HG02870 (cell line): ENCODE measurements at regions not wholly inside any gene's neighbourhood (a gene's known extent, or its start where the extent isn't known, plus 50 kb on each side); places are given as distances from the start of the nearest gene placed in this dataset.
"Not testable (repeated sequence)": the region's sequence is repeated elsewhere in the genome, so short reads cannot be mapped to it uniquely, and the experiment has no call there.

ENCODE experiments used
- ATAC-seq: cut with Tn5 transposase; IDR thresholded peaks from one replicate; pipeline ENCODE4 v1.9.1; 2021; ENCODE audit warnings: mild to moderate bottlenecking, moderate library complexity; ENCODE audit not compliant: unreplicated experiment

GRCh38 chr9:73095425-73095824, 56.2 kb upstream of the ANXA1 start:
- no peak for ATAC-seq

DNA sequence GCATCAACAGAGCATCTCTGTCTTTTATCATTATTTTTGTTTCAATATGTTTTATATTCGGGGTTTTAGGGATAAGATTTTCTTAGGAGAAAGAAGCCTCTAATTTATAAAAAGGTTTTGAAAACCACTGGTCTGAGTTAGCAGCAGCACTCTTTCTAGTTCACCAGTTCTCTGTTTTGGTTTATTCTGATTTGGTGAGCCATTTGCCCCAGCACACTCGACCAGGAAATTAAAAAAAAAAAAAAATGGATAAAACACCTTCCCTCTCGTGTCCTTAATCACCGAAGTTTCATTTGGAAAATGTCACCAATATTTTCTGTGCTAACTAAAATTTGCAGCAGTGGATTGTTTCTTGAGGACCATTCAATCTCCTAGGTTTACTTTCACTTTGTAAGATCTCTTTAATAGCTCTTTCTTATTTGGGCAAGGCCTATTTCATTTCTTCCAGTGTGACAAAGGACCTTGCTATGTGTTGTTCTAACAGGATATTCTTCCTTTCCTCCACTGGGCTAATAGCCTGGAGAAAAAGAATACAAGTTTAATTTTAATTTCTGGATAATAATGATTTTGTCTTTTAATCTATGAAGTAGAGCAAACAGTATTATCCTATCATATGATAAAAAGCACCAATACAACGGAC, 57.8 kb upstream of the ANXA1 start:
- ATAC-seq = no peak

DNA sequence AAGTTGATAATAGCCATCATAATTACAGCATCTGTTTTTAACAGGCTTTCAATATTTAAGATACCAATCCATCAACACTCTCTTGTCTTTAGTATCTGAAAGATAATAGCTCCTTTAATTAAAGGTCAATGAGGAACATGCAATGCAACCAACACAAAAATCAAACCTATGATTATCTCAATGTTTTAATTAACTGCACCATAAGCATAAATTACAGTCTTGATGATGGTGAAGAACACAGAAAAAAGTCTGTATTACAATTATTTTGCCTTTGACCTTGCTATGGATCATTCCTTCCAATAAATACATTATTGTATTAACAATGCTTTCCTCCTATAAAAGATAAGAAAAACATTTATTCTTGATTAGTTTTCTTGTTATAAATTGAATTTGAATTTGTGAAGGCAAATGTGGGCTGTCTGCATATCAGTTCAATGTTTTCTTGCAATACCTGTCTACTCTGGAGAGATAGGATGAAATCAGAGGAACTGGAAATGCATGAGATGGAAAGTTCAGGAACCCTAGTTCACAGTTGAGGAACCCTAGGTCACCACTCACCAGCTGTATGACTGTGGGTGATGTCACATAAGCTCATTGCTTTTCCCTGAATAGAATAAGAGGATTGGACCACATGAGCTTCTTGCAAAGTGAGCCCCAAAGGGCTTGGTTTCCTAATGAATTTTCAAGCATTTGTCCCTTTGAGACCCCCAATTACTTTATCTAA, 58.5 kb upstream of the ANXA1 start:
- ATAC-seq = no peak

- no peak for ATAC-seq
These were observed 59.8 kb upstream of the ANXA1 start for GRCh38 chr9:73091909-73092308.

- no peak for ATAC-seq
These were observed 61.5 kb upstream of the ANXA1 start for GRCh38 chr9:73090214-73090613.

DNA sequence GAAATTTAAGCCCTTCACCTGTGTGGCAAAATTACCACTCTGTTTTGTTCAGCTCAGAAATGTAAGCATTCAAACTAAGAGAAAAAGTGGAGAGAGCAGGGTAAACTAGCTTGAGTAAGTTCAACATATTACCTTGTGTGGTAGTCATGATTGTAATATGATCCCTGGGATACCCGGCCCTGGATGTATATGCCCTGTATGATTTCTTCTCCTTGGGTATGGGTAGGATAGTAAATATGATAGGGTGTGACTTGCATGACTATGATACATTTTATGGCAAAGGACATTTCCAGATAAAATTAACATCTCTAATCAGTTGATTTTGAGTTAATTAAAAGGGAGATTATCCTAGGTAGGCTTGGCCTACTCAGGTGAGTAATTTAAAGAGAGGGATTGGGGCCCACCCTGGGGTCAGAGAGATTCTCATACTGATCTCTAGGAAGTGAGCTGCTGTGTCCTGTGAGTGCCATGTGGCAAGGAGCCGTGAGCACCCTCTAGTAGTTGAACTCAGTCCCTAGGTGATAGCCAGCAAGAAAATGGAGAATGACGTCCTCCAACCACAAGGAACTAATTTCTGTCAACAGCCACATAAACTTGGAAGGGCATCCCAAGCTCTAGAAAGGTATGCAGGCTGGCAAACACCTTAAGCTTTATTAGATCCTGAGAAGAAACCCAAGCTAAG, 62.2 kb upstream of the ANXA1 start:
- no peak for ATAC-seq

DNA sequence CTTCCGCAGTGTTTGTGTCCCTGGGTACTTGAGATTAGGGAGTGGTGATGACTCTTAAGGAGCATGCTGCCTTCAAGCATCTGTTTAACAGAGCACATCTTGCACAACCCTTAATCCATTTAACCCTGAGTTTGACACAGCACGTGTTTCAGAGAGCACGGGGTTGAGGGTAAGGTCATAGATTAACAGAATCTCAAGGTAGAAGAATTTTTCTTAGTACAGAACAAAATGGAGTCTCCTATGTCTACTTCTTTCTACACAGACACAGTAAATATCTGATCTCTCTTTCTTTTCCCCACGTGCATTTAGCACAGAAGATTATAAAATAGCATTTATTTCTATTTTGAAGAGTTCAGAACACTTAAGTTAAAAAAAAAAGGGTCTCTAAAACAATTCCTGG, 63.8 kb upstream of the ANXA1 start:
- not testable (repeated sequence) for ATAC-seq

DNA sequence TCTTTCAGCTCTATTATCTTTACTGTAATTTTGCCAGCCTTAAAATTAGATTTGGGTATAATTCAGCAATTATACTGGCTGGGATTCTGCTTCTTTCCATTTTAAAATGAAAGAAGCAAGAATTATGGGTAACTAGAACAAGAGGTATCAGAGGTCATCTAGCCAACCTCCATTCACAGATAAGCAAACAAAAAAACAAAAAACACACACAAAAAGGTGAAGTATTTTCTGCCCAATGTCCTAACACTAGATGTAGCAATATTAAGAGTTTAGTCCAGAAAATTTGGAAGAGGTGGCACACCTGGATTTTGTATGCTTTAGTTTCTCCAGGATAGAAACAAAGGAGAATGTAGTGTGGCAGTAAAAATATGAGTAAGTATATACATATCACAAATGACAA, 68.1 kb upstream of the ANXA1 start:
- ATAC-seq = no peak

GRCh38 chr9:73081979-73082657, 69.5 kb upstream of the ANXA1 start:
- peak; percentile 80 for ATAC-seq

GRCh38 chr9:73080110-73080694, 71.5 kb upstream of the ANXA1 start:
- no peak for ATAC-seq

DNA sequence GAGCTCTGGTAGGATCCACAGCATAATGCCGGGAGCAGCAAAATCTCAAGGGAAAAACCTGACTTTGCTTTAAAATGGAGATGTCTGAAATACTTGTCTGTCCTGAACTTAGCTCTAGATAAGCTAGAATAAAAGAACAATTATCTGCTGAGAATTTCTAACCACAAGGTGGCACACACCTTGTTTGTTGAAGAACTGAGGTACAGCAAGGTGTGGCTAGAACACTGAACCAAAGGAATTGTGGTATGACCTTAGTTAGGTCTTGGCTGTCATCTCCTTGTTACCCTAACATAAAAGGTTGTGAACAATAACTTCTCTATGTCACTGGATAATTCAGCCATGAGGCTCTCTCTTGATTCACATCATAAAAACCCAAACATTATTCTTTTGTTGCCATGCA, 72.3 kb upstream of the ANXA1 start:
- no peak for ATAC-seq

GRCh38 chr9:73077625-73078030, 74.0 kb upstream of the ANXA1 start:
- ATAC-seq = no peak

- ATAC-seq = no peak
These were observed 74.7 kb upstream of the ANXA1 start for GRCh38 chr9:73076970-73077369.

DNA sequence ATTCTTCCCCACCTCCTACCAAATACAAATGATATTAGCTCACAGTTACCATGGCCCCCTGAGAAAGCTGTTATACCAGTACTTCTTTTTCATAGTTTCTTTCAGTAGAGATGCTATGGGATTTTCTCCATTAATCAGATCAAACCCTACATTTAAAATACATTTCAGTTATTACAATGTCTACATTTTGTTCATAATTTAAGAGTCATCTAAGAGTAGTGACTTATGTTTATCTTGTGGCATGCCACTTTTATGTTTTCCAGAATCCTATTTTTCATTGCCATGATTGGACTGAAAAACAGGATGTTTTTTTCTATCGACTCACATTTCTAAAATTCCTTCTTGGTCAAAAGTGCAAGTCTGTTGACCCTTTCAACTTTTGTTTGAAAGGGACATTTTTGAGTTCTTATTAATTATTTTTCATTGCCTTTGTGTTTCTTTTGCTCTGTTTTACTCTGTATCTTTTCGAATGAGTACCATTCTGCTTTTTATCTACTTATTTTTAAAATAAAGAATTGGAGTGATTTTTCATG, 77.4 kb upstream of the ANXA1 start:
- no peak for ATAC-seq

DNA sequence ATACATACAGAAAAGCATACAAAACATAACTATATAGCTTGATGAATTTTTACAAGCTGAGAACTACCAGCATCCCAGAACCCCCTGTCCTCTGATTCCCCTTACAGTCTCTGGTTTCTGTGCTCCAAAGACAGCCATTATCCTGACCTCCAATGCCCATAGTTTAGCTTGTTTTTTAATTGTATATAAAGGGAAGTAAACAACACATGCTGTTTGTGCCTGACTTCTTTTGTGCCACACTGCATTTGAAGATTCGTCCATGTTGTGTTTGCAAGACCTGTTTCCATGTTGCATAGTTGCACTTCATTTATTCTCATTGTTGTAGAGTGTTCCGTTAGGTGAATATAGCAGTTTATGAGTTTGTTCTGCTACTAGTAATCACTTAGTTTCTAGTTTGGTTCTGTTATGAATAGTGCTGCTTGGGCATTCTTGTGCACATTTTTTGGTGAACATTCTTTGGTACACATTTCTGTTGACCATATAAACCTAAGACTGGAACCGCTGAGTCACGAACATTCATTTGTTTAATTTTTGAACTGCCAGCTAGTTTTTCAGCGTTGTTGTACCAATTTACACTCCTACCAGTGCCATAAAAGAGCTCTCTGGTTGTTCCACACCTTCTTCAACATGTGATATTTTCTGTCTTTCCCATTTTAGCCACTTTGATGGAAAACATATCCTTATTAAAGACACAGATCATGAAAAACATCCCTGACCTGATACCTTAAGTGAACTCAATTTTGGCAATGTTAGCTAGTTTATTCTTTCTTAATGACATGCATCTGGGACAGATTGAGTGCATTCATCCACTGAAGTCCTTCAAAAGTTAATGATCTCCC, 78.1 kb upstream of the ANXA1 start:
- no peak for ATAC-seq

GRCh38 chr9:73067074-73067473, 84.6 kb upstream of the ANXA1 start:
- ATAC-seq = no peak

DNA sequence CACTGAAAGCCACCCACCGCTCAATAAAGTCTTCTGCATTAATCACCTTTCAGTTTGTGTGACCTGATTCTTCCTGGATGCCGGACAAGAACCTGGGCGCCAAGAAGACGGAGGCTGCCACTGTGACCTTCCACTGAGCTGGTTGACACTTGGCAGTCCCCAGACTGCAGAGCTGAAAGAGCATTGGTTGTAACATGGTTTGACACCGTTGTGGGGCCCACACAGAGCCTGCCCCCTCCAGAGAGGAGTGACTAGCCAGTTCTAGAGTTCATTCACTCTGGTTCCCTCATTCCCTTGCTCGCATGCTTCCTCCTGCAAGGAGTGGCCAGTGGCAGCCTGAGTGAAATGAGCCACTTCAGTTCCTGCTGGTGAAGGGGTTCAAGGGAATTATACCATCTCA, 86.2 kb upstream of the ANXA1 start:
- ATAC-seq = no peak

- ATAC-seq = no peak
These were observed 87.3 kb upstream of the ANXA1 start for GRCh38 chr9:73064315-73064714.

DNA sequence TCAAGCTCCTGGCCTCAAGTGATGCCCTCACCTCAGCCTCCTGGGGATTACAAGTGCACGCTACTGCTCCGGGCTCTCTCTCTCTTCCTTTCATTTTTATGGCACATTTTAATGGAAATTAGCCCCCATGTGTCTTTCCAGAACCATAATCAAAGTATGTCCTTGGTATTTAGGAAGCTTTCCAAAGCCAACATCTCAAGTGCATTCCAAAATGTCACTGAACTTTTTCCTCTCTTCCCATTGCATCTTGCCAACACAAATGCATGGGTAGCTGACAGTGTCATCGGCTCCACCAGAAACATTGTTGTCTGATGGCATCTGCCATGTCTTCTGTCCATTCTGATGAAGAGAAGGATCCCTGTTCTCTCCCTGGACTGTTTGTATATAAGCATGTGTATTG, 90.5 kb upstream of the ANXA1 start:
- no peak for ATAC-seq

- ATAC-seq = no peak
These were observed 92.4 kb upstream of the ANXA1 start for GRCh38 chr9:73059247-73059646.
